ENCODE measurements at regions not wholly inside any gene's neighbourhood (a gene's known extent, or its start where the extent isn't known, plus 50 kb on each side); places are given as distances from the start of the nearest gene placed in this dataset.

- H3K27me3 Mint-ChIP-seq (ENCODE audit: low read depth): peaks cover 3% of the 10 kb centered on the region
- H3K4me1 Mint-ChIP-seq: peaks cover 6% of the 10 kb centered on the region
- no peak overlapping the region for H3K4me3 Mint-ChIP-seq
- H3K36me3 Mint-ChIP-seq (ENCODE audit: low read depth): no peaks in the 10 kb centered on the region
- TF ChIP-seq CTCF (IDR thresholded peaks at IDR 0.05; ENCODE audit: unreplicated experiment in 3 of 3): no peak
- no peaks in the 10 kb centered on the region for H3K9me3 Mint-ChIP-seq
- H3K27ac Mint-ChIP-seq: peak overlapping the region; percentile 24 to 85 (median 67)
These were observed 324.3 kb upstream of the KIAA1217 start for GRCh38 chr10:23884670-23885069.

GRCh38 chr10:23885853-23886252 lies 323.1 kb upstream of the KIAA1217 start:
- no peak for TF ChIP-seq CTCF (IDR thresholded peaks at IDR 0.05; ENCODE audit: unreplicated experiment in 3 of 3)
- peaks cover under 1% of the 10 kb centered on the region for H3K27me3 Mint-ChIP-seq (ENCODE audit: low read depth)
- no peaks in the 10 kb centered on the region for H3K36me3 Mint-ChIP-seq (ENCODE audit: low read depth)
- H3K9me3 Mint-ChIP-seq: no peaks in the 10 kb centered on the region
- H3K4me1 Mint-ChIP-seq: peaks cover 6% of the 10 kb centered on the region
- H3K4me3 Mint-ChIP-seq: no peak overlapping the region
- no peak overlapping the region for H3K27ac Mint-ChIP-seq

- TF ChIP-seq CTCF (IDR thresholded peaks at IDR 0.05; ENCODE audit: unreplicated experiment in 3 of 3): no peak
- H3K9me3 Mint-ChIP-seq: no peaks in the 10 kb centered on the region
- H3K4me3 Mint-ChIP-seq: no peak overlapping the region
- H3K4me1 Mint-ChIP-seq: peaks cover 6% of the 10 kb centered on the region
- H3K27ac Mint-ChIP-seq: no peak overlapping the region
- peaks cover 3% of the 10 kb centered on the region for H3K27me3 Mint-ChIP-seq (ENCODE audit: low read depth)
- no peaks in the 10 kb centered on the region for H3K36me3 Mint-ChIP-seq (ENCODE audit: low read depth)
These were observed 322.6 kb upstream of the KIAA1217 start for GRCh38 chr10:23886355-23886754.

GRCh38 chr10:23891301-23891700 lies 317.6 kb upstream of the KIAA1217 start:
- no peak for TF ChIP-seq CTCF (IDR thresholded peaks at IDR 0.05; ENCODE audit: unreplicated experiment in 3 of 3)
- H3K9me3 Mint-ChIP-seq: peaks cover 2% of the 10 kb centered on the region
- H3K36me3 Mint-ChIP-seq (ENCODE audit: low read depth): peaks cover 2% of the 10 kb centered on the region
- H3K4me3 Mint-ChIP-seq: no peak overlapping the region
- H3K27ac Mint-ChIP-seq: no peak overlapping the region
- peaks cover 3% of the 10 kb centered on the region for H3K27me3 Mint-ChIP-seq (ENCODE audit: low read depth)
- no peaks in the 10 kb centered on the region for H3K4me1 Mint-ChIP-seq

GRCh38 chr10:23892296-23892695 lies 316.6 kb upstream of the KIAA1217 start:
- H3K27me3 Mint-ChIP-seq (ENCODE audit: low read depth): peaks cover 3% of the 10 kb centered on the region
- no peak overlapping the region for H3K27ac Mint-ChIP-seq

More at GRCh38 chr10:23892296-23892695, 316.6 kb upstream of the KIAA1217 start:
- peaks cover 3% of the 10 kb centered on the region for H3K36me3 Mint-ChIP-seq (ENCODE audit: low read depth)
- TF ChIP-seq CTCF (IDR thresholded peaks at IDR 0.05; ENCODE audit: unreplicated experiment in 3 of 3): no peak
- no peak overlapping the region for H3K4me3 Mint-ChIP-seq
- H3K4me1 Mint-ChIP-seq: no peaks in the 10 kb centered on the region
- H3K9me3 Mint-ChIP-seq: peaks cover 4% of the 10 kb centered on the region

Measured in nephron (organoid).